ENCODE measurements at regions not wholly inside any gene's neighbourhood (a gene's known extent, or its start where the extent isn't known, plus 50 kb on each side); places are given as distances from the start of the nearest gene placed in this dataset.
"Not testable (repeated sequence)": the region's sequence is repeated elsewhere in the genome, so short reads cannot be mapped to it uniquely, and the experiment has no call there.

DNA sequence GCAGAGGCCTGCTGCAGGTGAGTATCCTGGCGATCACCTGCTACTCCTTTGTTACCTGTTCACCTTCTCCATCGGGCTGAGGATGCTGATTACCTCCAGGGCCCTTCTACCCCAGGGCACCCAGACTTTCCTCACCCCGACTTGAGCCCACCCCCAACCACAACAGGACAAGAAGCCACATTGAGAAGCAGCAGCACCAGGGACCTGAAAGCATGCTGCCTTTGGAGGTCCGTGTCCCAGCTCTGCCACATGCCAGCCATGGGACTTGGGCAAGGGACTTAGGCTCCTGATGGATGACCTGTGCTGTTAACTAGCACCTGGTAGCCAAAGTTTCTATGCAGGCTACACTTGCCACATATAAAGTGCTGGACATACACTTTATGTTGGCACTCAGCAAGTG lies 89.7 kb downstream of the CPZ start:
- Histone ChIP-seq H3K4me1 (no peaks in the 10 kb centered on the region), H3K9me3 (no peaks in the 10 kb centered on the region), H3K4me3 (no peak overlapping the region), H3K36me3 (replicated peaks) (no peaks in the 10 kb centered on the region), H3K27me3 (ENCODE audit: low read depth) (peaks cover 3% of the 10 kb centered on the region; the same call in 1 of the 2 replicates)
- in situ Hi-C loops (cut with MboI; ENCODE audit: low sequenced_read_pairs), result no loop called here
- DNase-seq (ENCODE audit: low spot score in 2 of 2), result no peak

DNA sequence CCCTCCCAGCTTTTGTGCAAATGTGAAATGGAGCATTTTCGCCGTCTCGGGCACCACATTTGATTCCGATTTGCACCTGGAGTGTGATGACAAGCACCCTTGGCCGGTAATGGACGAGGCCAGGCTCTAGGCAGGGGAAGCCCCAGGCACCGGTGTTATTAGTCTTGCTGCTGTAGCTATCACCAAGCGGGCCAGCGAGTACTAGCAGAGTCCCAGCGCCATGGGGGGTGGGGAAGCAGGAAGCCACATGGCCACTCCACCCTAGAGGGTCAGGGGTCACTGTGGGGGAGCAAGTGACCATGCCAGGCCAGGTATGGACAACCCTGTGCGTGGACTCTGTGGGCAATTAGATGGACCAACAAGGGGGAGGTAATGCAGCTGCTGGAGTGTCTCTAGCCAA lies 88.8 kb downstream of the CPZ start:
- Histone ChIP-seq H3K4me1 (no peaks in the 10 kb centered on the region), H3K9me3 (no peaks in the 10 kb centered on the region), H3K27me3 (ENCODE audit: low read depth) (peaks cover 3% of the 10 kb centered on the region; the same call in 1 of the 2 replicates), H3K36me3 (replicated peaks) (no peaks in the 10 kb centered on the region), H3K4me3 (no peak overlapping the region)
- in situ Hi-C loops (cut with MboI; ENCODE audit: low sequenced_read_pairs), result no loop called here
- DNase-seq (ENCODE audit: low spot score in 2 of 2), result no peak

DNA sequence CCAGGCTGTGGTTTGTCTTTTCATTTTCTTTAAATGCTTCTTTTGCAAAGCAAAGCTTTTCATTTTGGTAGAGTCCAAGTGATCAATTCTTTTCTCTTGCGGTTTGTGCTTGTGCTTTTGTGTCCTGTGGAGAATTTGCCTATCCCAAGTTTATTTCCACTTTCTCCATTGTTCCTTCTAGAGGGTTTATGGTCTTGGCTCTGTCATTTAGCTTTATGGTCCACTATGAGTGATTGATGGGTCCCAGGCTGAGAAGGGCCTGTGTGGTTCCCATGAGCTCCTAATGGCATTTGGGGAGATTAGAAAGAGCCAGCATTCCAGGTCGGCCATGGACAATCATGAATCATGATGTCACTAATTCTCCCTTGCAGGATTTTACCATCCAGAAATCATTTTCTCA lies 86.5 kb downstream of the CPZ start:
- H3K36me3 ChIP-seq (replicated peaks), result no peaks in the 10 kb centered on the region
- H3K4me1 ChIP-seq, result no peaks in the 10 kb centered on the region
- H3K4me3 ChIP-seq, result no peak overlapping the region
- H3K9me3 ChIP-seq, result no peaks in the 10 kb centered on the region
- no peak for DNase-seq (ENCODE audit: low spot score in 2 of 2)
- in situ Hi-C loops (cut with MboI; ENCODE audit: low sequenced_read_pairs), result no loop called here
- peaks cover 3% of the 10 kb centered on the region; the same call in 1 of the 2 replicates for H3K27me3 ChIP-seq (ENCODE audit: low read depth)

DNA sequence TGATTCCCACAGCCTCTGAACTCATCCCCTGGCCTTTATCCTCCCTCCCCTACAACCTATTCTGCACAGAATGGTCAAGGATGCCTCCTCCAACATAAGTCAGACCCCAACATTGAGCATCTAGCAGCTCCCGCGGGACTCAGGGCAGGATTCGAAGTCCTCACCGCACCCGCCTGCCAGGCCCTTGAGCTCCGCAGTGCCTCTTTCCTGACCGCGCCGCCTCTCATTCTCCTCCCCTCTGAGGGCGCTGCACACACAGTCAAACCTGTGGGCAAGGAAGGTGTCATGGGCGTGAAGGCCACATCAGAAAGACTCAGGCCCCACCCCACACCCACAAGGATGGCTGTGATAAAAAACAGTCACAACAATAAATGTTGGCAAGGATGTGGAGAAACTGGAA lies 84.1 kb downstream of the CPZ start:
- Histone ChIP-seq H3K9me3 (no peaks in the 10 kb centered on the region), H3K36me3 (replicated peaks) (no peaks in the 10 kb centered on the region), H3K4me1 (no peaks in the 10 kb centered on the region), H3K4me3 (no peak overlapping the region), H3K27me3 (ENCODE audit: low read depth) (no peaks in the 10 kb centered on the region; the same call in 1 of the 2 replicates)
- in situ Hi-C loops (cut with MboI; ENCODE audit: low sequenced_read_pairs), result no loop called here
- DNase-seq (ENCODE audit: low spot score in 2 of 2), result no peak

DNA sequence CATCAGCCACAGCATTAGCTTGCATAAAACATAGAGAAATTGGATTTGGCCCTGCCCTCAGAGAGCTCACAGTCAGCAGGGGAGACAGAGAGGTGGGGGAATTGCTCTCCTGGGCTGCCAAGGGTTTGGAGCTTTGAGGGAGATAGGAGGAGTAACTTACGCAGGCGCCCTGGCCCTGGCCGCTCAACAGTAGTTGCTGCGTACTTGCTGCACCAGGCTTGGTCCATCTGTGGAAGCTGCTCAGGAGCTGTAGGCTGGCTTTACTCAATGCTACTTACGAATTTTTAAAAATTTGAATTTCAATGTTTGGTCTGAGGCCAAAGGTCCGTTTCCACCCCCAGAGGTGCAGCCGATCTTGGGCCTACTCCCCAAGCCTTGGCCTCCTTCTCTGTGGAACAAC lies 83.3 kb downstream of the CPZ start:
- Histone ChIP-seq H3K36me3 (replicated peaks) (no peaks in the 10 kb centered on the region), H3K4me1 (no peaks in the 10 kb centered on the region), H3K27me3 (ENCODE audit: low read depth) (no peaks in the 10 kb centered on the region), H3K9me3 (no peaks in the 10 kb centered on the region), H3K4me3 (no peak overlapping the region)
- in situ Hi-C loops (cut with MboI; ENCODE audit: low sequenced_read_pairs), result no loop called here
- no peak for DNase-seq (ENCODE audit: low spot score in 2 of 2)

DNA sequence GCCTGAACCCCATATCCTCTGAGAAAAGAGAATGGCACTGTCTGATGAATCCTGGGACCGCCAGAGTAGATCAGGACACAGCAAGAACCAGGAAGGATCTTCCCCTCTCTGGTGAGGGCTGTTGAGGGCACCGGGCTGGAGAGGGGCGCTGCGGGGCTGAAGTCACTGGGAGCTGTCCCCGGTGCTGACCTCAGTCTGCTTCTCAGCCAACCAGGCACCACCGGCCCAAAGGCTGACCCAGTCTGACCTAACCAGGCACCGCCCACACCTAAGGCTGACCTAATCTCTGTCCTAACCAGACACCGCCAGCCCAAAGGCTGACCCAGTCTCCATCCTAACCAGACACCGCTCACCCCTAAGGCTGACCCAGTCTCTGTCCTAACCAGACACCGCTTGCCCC lies 82.8 kb downstream of the CPZ start:
- H3K4me1 ChIP-seq, result no peaks in the 10 kb centered on the region
- in situ Hi-C loops (cut with MboI; ENCODE audit: low sequenced_read_pairs), result no loop called here
- no peaks in the 10 kb centered on the region for H3K9me3 ChIP-seq
- DNase-seq (ENCODE audit: low spot score in 2 of 2), result peak in 1 of 2 experiments; percentile 62
- H3K4me3 ChIP-seq, result no peak overlapping the region
- no peaks in the 10 kb centered on the region for H3K27me3 ChIP-seq (ENCODE audit: low read depth)
- no peaks in the 10 kb centered on the region for H3K36me3 ChIP-seq (replicated peaks)

DNA sequence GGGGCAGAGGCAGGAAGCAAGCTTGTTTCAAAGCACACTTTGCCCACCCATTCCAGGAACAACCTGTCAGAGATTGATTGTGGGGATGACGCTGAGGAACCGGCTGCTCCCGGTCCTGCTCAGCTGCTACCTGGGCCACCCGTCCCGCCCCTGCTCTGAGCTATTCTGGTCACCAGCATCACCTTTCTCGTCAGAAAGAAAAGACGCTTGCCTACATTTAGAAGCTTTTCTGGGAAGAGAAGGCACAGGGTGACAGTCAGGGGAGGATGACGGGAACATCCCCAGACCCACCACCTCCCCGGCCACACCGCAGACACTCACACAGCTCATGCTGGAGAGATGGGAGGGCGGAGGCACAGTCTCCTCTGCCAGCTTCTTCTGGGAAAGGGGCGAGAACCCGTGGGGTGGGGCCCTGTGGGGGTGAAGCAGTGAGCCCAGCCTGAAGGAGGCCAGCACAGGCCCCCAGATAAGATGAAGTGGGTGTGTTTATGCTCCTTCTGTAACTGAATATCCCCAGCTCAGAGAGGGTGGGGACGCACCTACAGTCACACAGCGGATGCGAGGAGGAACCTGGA lies 81.8 kb downstream of the CPZ start:
- DNase-seq (ENCODE audit: low spot score in 2 of 2), result no peak
- H3K9me3 ChIP-seq, result no peaks in the 10 kb centered on the region
- no peak overlapping the region for H3K4me3 ChIP-seq
- H3K4me1 ChIP-seq, result no peaks in the 10 kb centered on the region
- H3K36me3 ChIP-seq (replicated peaks), result no peaks in the 10 kb centered on the region
- no peaks in the 10 kb centered on the region for H3K27me3 ChIP-seq (ENCODE audit: low read depth)
- in situ Hi-C loops (cut with MboI; ENCODE audit: low sequenced_read_pairs), result no loop called here

DNA sequence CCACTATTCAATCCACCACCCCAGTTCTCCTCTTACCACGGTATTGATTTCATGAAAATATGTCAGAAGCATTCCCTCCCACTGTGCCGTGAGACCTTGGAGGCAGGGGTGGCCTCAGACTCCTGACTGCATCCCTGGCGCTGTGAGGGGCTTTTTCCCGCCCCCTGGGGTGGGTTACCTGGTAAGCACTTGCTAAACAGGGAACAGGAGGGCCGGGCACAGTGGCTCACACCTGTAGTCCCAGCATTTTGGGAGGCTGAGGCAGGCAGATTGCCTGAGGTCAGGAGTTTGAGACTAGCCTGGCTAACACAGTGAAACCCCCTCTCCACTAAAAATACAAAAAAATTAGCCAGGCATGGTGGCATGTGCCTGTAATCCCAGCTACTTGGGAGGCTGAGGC lies 80.5 kb downstream of the CPZ start:
- DNase-seq (ENCODE audit: low spot score in 2 of 2); H3K9me3 ChIP-seq; H3K4me3 ChIP-seq; in situ Hi-C loops (cut with MboI; ENCODE audit: low sequenced_read_pairs); H3K27me3 ChIP-seq (ENCODE audit: low read depth); H3K4me1 ChIP-seq; H3K36me3 ChIP-seq (replicated peaks): not testable (repeated sequence)

DNA sequence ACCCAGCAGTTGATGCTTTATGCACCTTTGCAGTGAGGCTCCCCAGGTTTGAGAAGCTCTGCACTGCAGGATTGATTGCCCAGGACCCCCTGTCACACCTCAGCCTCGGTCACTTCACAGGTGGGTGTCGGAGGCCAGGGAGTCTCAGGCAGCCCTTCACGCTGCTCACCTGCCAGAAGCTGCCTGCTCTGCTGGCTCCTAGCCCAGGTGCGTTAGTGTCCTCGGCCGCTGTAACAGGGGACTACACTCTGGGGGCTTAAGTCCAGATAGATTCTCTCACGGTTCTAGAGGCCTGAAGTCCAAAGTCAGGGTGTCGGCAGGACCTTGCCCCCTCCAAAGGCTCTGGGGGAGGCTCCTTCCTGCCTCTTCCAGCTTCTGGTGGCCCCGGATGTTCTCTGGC lies 79.9 kb downstream of the CPZ start:
- no peak for DNase-seq (ENCODE audit: low spot score in 2 of 2)
- Histone ChIP-seq H3K27me3 (ENCODE audit: low read depth) (0 out of 2 replicates have a peak, but pooled peaks cover 3% of the 10 kb centered on the region), H3K36me3 (replicated peaks) (no peaks in the 10 kb centered on the region), H3K4me3 (no peak overlapping the region), H3K4me1 (no peaks in the 10 kb centered on the region), H3K9me3 (no peaks in the 10 kb centered on the region)
- in situ Hi-C loops (cut with MboI; ENCODE audit: low sequenced_read_pairs), result no loop called here

DNA sequence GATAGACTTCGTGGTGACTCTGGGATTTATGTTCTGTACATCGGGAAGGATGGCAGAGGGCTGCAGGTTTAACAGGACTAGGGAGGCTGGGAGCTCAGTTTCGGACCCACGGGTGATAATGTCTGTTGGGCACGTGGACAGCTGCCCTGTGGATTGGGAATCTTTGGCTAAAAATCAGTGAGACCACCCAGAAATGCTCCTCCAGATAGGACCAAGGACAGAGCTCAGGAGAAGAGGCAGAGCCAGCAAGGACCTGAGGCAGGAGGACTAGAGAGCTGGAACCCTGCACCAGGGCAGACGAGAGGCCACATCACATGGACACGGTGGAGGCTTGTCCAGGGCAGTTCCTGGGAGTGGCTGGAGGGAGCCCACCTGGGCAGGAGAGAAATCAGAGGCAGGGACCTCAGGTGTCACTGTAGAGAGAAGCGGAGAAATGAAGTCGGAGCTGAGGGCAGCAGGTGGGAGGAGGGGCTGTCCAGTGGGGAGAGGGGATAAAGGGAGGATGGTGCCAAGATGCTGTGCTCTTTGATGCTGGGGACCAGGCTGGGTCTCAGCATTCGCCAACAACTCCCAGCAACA lies 79.2 kb downstream of the CPZ start:
- in situ Hi-C loops (cut with MboI; ENCODE audit: low sequenced_read_pairs), result no loop called here
- Histone ChIP-seq H3K27me3 (ENCODE audit: low read depth) (0 out of 2 replicates have a peak, but pooled peaks cover 3% of the 10 kb centered on the region), H3K4me1 (no peaks in the 10 kb centered on the region)

More for the DNA sequence above, 79.2 kb downstream of the CPZ start:
- no peak for DNase-seq (ENCODE audit: low spot score in 2 of 2)
- H3K36me3 ChIP-seq (replicated peaks), result no peaks in the 10 kb centered on the region
- H3K4me3 ChIP-seq, result no peak overlapping the region
- H3K9me3 ChIP-seq, result no peaks in the 10 kb centered on the region

Measured in HAP-1 (cell line).